Activated CD8-positive, alpha-beta memory T cell treated with anti-CD3 and anti-CD28 coated beads for 36 hours (primary cell): ENCODE measurements at regions not wholly inside any gene's neighbourhood (a gene's known extent, or its start where the extent isn't known, plus 50 kb on each side); places are given as distances from the start of the nearest gene placed in this dataset.

Experiments used
- CTCF ChIA-PET: fragments of 350-600 bp; sonication (Branson Sonifier 250); formaldehyde crosslinking; loops from one replicate; lab custom pipeline; 2021; ENCODE audit warnings: antibody characterized with exemption; lab: Charles Lee
- POLR2A ChIA-PET: fragments of 350-600 bp; sonication (Branson Sonifier 250); formaldehyde crosslinking; loops from one replicate; lab custom pipeline; 2021; ENCODE audit warnings: antibody characterized with exemption; lab: Charles Lee

DNA sequence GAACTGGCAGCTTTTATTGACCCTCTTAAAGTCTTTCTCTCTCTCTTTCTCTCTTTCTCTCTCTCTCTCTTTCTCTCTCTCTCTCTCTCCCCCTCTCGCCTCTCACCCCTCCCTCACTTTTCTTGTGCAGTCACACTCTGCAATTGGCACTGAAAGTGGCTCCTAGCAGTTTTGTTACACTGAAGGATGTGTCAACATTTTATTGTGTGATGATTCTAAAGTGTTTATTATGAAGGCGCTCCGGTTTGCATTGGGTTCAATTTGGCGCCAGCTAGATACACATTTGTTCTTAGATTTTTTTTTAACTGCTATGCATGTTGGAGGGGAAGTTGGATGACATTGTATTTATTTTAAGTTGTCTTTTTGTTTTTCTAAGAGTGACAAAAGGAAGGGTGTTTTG lies 64.0 kb upstream of the CHRM3 start:
- ChIA-PET CTCF (no interaction called here), POLR2A (no interaction called here)

DNA sequence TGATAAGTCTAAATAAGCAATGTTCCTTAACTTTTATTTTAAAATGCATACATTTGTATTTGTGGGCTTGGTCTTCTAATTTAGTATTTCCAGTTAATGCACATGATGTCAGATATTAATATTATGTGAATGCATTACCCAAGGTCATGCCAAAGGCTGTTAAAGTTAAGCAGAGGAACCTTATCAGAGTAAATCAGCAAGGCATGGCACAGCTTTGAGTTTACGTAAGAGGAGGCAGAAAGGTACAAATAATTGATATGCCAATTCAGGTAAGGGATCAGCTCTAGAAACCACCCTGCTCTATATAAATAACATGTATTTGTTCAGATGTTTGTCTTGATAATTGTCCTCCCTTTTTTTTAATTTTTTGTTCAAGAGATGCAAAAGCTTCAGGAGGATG lies 64.5 kb upstream of the CHRM3 start:
- POLR2A ChIA-PET, result no interaction called here
- CTCF ChIA-PET, result no interaction called here

DNA sequence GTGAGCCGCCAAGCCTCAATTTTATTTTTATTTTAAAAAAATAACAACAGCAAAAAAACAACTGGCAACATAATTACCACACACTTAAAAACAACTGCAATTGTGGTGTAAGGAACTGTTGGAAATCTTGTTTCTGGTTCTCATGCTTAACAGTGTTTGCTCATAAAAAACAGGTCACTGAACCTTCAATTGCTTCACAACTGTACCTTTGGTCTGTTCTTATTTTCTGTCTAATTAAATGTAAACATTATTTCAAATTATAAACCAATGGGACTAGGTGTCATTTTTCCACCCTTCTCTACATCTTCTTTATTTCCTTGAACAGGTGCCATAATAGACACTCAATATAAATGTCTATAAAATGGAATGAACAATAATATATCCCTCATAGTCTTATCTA lies 68.4 kb upstream of the CHRM3 start:
- ChIA-PET POLR2A (no interaction called here), CTCF (no interaction called here)

DNA sequence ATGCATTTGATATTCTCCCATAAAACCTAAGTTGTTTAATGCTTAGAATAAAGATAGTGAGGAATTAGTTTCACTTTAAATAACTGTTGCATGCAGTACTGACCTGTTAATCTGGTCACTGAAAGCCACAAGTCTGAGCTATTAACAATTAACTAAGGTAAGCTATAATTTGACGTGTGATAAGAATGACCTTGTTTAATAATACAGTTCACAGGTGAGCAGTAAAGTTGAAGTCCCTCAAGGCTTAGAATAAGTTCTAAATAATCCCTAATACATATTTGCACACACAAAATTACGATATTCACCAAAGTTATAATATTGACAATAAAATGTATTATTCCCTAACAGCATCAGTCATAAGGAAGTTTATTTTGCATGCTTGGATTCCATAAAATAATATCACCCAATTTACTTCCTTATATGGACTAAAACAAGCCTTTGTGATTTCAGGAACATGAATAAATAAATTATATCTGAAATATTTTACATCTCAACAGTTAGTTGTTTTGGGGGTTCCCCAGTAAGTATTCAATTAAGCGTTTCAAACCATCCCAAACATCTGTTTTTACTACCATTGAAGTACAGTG lies 70.6 kb upstream of the CHRM3 start:
- CTCF ChIA-PET, result no interaction called here
- POLR2A ChIA-PET, result no interaction called here

DNA sequence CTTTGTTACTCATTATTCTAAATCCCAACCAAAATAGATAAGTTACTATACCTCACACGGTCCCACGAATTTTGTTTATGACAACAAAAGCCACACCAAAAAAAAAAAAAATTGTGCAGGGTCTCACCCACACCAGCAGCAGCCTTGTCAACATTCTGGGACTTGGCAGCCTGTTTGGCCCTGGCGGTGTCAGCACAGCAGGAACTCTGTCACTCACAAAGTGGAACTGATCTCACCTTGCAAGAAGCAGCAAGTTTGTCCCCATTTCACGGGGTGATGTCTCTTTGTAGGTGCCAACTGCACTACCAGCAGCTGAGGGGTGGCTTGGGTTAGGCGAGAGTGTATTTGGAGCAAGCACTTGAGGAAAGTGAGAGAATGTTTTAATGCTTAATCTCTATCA lies 75.0 kb upstream of the CHRM3 start:
- ChIA-PET POLR2A (no interaction called here), CTCF (no interaction called here)

DNA sequence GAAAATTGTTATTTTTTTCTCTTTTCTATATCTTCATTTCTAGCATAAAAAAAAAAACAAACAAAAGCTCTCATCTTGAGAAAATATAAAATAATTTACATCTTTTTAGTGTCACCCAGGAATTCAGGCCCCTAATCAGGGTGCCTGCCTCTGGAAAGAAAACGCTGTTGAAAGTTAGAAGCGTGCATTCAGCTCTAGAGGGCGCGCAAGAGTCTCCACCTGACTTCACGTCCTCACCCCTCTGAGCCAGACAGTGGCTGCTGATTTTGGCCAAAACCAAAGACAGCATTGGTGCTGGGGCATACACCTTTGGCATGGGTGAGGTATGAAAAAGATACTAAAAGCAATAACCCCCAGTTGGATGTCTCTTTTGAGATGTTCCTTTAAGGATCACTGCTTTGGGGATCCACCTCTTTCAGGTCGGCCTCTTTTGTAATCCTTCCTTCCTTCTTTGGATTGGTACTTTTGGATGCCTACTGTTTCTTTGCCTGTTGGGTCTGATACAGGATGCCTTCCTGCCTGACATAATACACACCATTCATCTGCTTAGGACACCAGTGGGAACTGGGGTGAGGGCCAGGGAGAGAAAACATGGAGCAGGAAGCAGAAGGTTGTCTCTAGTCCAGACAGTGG lies 77.6 kb upstream of the CHRM3 start:
- ChIA-PET POLR2A (no interaction called here), CTCF (no interaction called here)

DNA sequence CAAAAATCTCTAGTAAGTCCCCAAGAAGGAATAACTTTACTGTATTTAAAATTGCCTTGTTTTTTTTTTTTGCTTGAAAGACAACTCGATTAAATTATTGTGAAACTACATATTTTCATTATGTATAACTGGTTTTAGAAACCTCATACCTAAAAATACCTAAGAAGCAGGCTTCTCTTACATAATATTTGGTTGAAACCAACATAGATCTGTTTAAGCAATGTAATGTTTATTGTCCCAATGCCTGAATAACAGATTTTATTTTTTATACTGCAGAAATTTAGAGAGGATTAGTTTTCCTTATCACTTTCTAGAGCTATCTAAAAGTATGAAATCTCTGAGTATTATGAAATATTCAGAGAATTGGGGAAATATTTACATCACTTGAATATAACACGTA lies 78.5 kb upstream of the CHRM3 start:
- POLR2A ChIA-PET, result no interaction called here
- CTCF ChIA-PET, result no interaction called here

DNA sequence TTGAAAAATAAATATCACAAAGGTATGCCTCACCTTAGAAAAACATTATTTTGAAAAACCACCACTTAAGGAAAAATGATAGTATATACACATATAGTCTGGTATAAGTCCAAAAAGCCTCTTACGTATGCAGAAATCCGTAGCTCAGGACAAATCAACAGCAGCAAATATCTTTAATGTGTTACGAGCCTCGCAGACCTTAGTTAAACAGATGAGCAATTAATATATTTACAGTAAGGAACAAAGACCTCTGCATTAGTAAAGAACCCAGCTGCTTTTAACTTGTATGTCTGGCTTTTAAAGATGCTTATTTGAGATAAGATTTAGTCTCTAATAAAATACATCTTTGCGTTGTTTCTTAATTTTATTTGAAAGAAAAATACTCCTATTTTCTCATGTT lies 79.9 kb upstream of the CHRM3 start:
- POLR2A ChIA-PET, result no interaction called here
- CTCF ChIA-PET, result no interaction called here

DNA sequence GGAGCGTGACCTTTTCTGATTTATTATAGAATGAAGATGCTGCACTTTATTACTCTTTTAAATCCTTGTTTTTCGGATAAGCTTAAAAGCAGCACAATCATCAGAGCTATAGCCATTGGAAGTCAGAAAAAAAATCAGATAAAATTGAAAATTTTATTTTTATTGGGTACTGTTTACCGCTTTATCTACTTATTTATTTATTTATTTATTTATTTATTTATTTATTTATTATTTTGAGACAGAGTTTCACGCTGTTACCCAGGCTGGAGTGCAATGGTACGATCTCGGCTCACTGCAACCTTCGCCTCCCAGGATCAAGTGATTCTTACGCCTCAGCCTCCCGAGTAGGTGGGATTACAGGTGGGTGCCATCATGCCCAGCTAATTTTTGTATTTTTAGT lies 83.1 kb upstream of the CHRM3 start:
- POLR2A ChIA-PET, result no interaction called here
- CTCF ChIA-PET, result no interaction called here

DNA sequence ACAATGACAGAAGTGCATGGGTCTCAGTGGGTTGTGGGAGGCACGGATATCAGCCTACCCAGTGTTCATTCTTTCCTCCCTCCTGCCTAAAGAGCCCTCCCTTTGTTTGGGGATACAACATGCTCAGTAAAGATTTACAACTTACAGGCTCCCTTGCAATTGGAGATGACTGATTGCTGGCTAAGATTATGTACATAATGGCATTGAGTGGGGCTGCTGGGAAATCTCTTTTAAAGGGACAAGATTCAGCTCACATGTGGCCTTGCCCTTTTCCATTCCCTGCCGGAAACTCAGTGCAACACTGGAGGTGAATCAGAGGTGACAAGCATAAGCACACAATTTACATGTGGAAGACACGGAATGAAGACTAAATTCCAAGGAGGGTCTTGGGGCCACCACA lies 83.7 kb upstream of the CHRM3 start:
- ChIA-PET CTCF (no interaction called here), POLR2A (no interaction called here)

DNA sequence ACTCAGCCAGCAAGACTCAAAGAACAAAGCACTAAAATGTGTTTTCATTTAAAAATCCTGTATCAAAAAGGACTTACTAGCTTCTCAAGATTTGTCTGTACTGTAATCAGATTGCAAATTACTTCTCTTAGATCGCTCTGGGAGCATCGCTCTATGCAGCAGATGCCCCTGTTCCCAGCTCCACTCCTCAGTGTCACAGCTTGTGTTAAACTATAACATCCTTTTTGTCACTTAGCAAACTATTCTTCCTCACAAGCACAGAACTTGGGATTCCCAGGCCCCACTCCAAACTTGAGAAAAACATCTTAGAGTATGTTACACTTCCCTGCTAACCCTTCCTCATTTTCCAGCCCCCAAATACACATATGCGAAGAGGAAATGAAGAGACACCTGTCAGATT lies 85.1 kb upstream of the CHRM3 start:
- ChIA-PET CTCF (no interaction called here), POLR2A (no interaction called here)

DNA sequence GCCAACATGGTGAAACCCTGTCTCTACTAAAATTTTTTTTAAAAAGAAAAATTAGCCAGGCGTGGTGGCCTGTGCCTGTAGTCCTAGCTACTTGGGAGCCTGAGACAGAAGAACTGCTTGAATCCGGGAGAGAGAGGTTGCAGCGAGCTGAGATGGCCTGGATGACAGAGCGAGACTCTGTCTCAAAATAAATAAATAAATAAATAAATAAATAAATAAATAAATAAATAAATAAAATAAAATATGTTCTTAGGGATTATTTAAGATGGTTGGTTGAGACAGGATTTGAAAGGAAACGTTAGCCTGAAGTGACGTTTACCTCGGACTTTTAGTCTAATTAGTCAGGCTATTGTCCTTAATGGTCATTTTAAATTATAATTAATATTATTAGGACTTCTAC lies 88.5 kb upstream of the CHRM3 start:
- CTCF ChIA-PET, result no interaction called here

DNA sequence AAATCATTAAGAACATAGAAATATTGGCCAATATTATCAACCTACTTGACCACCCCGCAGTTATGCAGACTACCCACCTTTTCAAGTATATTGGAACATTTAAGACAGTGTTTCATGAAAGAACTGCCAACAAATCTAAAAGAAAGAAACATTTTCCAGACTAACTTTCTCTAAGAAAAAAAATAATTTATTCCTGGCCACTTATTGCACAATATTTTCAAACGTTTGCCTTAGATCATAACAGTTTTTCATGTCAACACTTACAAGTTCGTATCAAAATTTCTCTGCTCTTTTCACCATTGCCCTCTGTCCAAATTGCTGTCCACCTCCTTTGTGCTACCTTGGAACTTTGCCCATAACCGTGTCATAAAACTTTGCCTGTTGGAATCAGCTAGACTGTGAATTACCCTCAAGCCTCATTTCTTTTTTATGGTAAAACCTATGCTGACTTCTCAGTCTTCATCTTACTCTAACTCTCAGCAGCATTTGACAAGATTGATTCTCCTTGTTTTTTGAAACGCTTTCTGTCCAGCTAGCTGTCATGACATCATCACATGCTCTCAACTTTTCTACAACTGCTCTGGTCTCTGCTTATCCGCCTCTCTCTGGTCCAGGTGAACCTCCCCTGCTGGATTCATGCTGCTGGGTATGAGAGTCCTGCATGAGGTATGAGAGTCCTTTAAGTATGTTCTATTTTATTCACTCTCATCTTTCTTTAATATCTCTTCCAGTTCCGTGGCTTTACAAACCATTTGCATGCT lies 92.8 kb upstream of the CHRM3 start:
- CTCF ChIA-PET, result no interaction called here
- POLR2A ChIA-PET, result no interaction called here

More for the DNA sequence above, 88.5 kb upstream of the CHRM3 start:
- POLR2A ChIA-PET, result no interaction called here

DNA sequence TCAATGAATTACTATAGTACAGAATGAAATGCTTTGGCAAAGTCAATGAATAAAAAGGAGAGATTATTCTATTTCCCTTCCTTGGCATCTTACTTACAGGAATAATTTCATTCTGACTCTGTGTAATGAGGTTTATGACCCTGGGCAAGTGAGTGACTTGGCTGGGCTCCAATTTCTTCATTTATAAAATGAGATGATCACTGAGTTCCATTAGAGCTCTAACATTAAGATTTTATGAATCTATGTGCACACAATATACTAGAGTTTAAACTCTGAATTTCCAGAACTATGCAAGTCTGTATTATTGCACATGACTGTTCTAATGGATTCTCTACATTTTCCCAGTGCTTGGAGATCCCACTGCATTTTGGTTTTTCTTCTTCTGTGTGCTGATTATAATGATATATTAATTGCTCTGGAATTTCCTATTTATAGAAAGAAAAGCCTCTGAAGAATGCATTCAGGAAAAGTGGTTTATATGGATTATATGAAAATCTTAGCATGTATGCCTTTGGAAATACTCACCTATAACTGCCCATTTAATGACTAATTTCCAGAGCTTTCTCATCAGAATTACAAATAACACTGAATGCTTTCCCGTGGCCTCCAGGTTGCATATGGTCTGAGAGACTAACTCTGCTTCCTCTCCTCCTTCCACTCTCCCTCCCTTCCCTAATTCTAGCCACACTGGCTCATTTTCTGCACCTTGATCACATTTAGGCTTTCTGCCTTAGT lies 97.4 kb upstream of the CHRM3 start:
- CTCF ChIA-PET, result no interaction called here
- POLR2A ChIA-PET, result no interaction called here

DNA sequence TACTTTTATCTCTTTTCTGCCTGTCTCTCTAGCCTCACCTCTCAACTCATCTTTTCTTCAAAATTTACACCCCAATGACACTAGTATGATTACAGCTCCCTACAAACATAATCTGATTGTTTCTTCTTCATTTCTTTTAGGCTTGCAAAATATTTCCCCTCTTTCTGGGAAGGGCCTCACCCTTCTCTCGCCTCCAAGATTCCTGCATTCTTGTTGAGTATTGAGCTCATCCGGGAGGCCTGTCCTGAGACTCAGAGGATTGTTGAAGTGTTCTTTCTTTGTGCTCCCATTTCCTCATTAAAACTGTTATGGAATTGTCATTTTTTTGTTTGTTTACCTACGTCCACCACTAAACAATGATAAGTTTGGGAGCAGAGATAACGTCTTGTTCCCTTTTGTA lies 99.1 kb upstream of the CHRM3 start:
- ChIA-PET POLR2A (no interaction called here), CTCF (no interaction called here)

DNA sequence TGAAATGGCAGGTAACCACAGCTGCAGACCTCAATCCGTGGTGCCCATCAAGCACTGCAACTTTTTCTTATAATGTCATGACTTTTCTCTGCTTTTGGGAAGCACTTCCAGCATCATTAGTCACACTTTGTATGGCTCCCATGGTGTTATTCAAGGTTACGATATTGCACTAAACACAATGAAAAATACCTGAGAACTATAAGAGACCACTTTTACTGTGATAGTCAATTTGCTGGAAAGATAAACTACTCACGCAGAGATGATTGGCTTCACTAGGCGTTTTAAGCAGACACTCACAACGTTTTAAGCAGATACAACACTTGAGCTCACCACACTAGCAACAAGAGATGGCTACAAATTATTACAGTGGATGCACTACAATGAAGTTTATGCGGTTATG lies 103.2 kb upstream of the CHRM3 start:
- POLR2A ChIA-PET, result no interaction called here
- CTCF ChIA-PET, result no interaction called here

DNA sequence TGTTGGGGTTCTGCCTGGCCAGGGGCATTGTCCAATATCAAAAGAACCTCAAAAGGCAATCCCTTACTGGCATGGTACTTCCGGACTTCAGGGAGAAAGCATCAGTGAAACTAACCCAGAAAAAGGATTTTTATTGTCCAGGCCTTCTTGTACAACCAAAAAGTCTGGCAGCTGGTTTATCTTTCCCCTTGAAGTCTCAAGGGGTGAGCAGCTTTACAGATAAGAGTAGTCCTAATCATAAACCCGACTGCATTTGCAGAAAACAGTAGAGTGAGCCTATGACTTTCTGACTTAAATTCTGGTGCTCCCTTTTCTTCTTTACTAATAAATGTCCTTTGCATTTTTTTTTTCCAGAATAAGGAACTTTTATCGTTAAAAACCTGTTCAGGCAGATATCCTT lies 104.0 kb upstream of the CHRM3 start:
- POLR2A ChIA-PET, result no interaction called here
- CTCF ChIA-PET, result no interaction called here

DNA sequence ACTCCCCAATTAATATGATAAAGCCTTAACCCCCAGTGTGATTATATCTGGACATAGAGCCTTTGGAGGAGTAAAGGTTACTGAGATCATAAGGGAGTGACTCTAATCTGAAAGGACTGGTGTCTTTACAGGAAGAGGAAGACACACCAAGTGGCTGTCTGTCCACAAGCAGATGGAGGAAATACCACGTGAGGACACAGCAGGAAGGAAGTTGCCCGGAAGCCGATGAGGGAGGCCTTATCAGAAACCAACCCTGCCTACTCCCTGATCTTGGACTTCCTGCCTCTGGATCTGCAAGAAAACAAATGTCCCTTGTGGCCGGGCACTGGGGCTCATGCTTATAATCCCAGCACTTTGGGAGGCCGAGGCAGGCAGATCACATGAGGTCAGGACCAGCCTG lies 110.3 kb upstream of the CHRM3 start:
- POLR2A ChIA-PET, result no interaction called here
- CTCF ChIA-PET, result no interaction called here

DNA sequence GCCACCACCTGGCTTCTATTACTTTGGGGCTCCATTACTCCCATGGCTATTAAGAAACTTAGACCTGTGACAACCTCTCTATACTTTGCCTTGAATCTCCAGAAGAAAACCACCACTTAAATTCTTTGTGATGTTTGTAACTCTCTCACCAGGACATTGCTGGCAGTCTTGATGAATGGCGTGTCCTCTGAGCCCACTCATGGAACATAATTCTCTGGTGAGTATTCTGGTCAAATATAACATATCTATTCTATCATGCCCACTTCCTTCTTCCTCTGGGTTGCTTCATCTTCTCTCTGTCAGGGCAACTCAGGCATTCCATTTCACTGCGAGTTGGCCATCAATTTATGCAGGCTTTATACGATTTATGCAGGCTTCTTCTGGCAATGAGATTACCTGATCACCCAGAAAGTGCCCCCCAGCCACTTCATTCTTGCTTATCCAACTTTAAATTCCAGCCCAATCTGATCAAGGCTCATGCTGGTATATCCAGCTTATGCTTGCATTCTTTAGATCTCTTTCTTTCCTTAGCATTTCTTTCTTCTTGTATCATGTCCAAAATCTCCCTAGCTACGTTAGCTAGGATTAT lies 112.0 kb upstream of the CHRM3 start:
- CTCF ChIA-PET, result no interaction called here
- POLR2A ChIA-PET, result no interaction called here

DNA sequence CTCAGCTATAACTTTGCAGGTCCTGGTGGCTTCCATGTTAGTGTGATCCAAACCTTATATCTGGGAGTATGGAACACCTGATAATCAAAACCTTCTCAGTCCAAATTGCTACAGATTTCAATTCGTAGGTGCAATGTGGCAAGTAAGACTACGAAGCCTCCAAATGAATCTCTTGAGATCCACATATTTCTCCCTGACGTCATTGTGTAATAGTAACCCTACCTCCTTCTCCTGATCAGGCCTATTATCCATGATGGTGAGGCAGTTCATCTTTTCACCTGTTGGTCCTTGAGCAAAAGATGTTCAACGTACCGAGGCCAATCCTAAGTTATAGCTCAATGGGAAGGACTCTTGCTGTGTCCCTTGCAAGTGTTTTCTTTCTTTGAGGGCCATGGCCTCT lies 115.9 kb upstream of the CHRM3 start:
- POLR2A ChIA-PET, result no interaction called here
- CTCF ChIA-PET, result no interaction called here
